ENCODE measurements at regions not wholly inside any gene's neighbourhood (a gene's known extent, or its start where the extent isn't known, plus 50 kb on each side); places are given as distances from the start of the nearest gene placed in this dataset.

DNA sequence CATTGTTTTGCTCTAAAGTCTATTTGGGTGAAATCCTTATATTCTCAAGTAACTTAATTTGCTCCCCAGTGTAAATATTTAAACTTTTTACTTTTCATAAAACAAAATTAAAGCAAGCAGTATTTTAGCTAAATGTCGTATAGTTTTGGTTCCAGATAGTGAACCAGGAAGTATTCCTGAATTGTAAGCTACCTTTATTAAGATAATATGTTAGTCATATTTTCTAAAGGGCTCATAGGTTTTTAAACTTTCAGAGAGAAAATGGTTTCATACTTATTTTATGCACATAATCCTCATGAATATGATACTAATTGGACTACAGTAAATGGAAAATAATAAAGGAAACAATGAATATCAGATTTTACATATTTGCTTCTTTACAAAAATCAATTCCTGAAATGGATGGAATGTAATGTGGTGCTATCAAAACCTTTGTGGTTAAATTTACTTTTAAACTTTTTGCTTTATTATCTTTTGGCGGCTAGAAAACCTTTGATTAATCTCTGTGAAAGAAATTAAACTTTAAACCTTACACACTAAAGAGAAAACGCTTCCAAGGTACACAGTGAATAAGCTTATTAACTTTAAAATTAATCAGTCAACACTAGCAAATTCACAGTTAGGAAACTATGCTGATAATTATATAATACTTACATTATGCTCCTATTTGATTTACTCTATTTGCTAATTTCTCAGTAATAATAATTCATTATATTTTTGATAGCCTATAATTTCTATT lies 76.6 kb upstream of the RHOBTB1 start:
- no peak for DNase-seq (ENCODE audit: low spot score)
- no peak for TF ChIP-seq EZH2phosphoT487 (IDR thresholded peaks at IDR 0.05; ENCODE audit: low read depth, severe bottlenecking, unreplicated experiment)
- no peak for TF ChIP-seq EZH2 (IDR thresholded peaks at IDR 0.05; ENCODE audit: borderline replicate concordance)
- TF ChIP-seq, protein P1, sequence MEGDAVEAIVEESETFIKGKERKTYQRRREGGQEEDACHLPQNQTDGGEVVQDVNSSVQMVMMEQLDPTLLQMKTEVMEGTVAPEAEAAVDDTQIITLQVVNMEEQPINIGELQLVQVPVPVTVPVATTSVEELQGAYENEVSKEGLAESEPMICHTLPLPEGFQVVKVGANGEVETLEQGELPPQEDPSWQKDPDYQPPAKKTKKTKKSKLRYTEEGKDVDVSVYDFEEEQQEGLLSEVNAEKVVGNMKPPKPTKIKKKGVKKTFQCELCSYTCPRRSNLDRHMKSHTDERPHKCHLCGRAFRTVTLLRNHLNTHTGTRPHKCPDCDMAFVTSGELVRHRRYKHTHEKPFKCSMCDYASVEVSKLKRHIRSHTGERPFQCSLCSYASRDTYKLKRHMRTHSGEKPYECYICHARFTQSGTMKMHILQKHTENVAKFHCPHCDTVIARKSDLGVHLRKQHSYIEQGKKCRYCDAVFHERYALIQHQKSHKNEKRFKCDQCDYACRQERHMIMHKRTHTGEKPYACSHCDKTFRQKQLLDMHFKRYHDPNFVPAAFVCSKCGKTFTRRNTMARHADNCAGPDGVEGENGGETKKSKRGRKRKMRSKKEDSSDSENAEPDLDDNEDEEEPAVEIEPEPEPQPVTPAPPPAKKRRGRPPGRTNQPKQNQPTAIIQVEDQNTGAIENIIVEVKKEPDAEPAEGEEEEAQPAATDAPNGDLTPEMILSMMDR (IDR thresholded peaks at IDR 0.05; ENCODE audit: poor library complexity), result no peak
- Histone ChIP-seq H3K27me3 (no peaks in the 10 kb centered on the region), H3K27ac (no peak overlapping the region), H2AFZ (no peak overlapping the region), H3K9me3 (ENCODE audit: low read depth) (no peaks in the 10 kb centered on the region), H3K4me2 (no peak overlapping the region), H4K20me1 (ENCODE audit: insufficient read depth, poor library complexity, severe bottlenecking) (no peaks in the 10 kb centered on the region), H3K79me2 (no peaks in the 10 kb centered on the region), H3K4me1 (ENCODE audit: insufficient read depth) (no peaks in the 10 kb centered on the region), H3K4me3 (no peak overlapping the region), H3K36me3 (replicated peaks; ENCODE audit: insufficient read depth, low read depth) (no peaks in the 10 kb centered on the region), H3K9me2 (replicated peaks; ENCODE audit: insufficient read depth) (no peaks in the 10 kb centered on the region)
- 85% methylated on average over 3 of the region's 3 CpGs for whole genome bisulfite sequencing (ENCODE audit: low lambda C conversion rate, missing lambda C conversion rate)

DNA sequence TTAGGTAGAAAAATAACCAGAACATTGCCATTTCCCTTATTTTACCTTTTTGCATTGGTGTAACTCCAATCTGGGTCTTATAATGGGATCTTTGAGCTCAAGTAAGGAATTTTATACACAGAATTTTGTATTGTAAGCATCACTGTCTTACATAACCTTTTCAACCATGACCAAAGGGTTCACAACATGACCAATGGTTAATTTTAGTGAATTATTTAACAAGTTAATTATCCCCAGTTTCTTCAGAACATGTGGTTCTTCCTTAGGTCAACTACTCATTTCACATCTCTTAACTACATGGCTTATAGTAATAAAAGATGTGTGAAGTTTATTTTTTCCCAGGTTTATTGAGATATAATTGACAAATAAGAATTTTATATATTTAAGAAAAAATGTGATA lies 74.2 kb upstream of the RHOBTB1 start:
- TF ChIP-seq EZH2phosphoT487 (IDR thresholded peaks at IDR 0.05; ENCODE audit: low read depth, severe bottlenecking, unreplicated experiment) (no peak), EZH2 (IDR thresholded peaks at IDR 0.05; ENCODE audit: borderline replicate concordance) (no peak)
- TF ChIP-seq, protein P1 (IDR thresholded peaks at IDR 0.05; ENCODE audit: poor library complexity), result no peak
- H3K27ac ChIP-seq, result no peak overlapping the region
- no peaks in the 10 kb centered on the region for H3K9me2 ChIP-seq (replicated peaks; ENCODE audit: insufficient read depth)
- H3K9me3 ChIP-seq (ENCODE audit: low read depth), result no peaks in the 10 kb centered on the region
- no peak for DNase-seq (ENCODE audit: low spot score)
- H3K36me3 ChIP-seq (replicated peaks; ENCODE audit: insufficient read depth, low read depth), result no peaks in the 10 kb centered on the region
- no peak overlapping the region for H3K4me3 ChIP-seq
- H3K4me2 ChIP-seq, result no peak overlapping the region
- H3K79me2 ChIP-seq, result no peaks in the 10 kb centered on the region
- no peaks in the 10 kb centered on the region for H4K20me1 ChIP-seq (ENCODE audit: insufficient read depth, poor library complexity, severe bottlenecking)
- H3K27me3 ChIP-seq, result no peaks in the 10 kb centered on the region
- no peak overlapping the region for H2AFZ ChIP-seq
- no peaks in the 10 kb centered on the region for H3K4me1 ChIP-seq (ENCODE audit: insufficient read depth)

DNA sequence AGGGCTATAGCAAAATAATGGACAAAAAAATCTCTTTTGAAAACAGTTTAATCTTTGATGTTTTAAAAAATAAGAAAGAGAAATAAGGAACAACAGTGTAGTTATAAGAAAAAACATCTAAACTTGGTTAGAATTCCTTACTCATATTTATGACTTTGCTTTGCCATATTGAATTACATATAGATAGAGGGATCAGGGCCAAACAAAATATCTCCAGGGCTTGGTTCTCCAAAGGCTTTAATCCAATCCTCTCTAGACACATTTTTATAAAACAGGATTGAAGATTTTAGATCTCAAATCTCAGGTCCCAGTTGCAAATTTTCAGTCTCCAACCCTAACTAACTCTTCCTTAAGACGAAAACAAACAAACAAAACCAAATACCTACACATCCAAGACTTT lies 72.6 kb upstream of the RHOBTB1 start:
- no peaks in the 10 kb centered on the region for H3K36me3 ChIP-seq (replicated peaks; ENCODE audit: insufficient read depth, low read depth)
- WGBS (ENCODE audit: low lambda C conversion rate, missing lambda C conversion rate), result 96% methylated on average over 1 of the region's 1 CpG
- H3K9me2 ChIP-seq (replicated peaks; ENCODE audit: insufficient read depth), result no peaks in the 10 kb centered on the region
- H4K20me1 ChIP-seq (ENCODE audit: insufficient read depth, poor library complexity, severe bottlenecking), result no peaks in the 10 kb centered on the region
- TF ChIP-seq EZH2phosphoT487 (IDR thresholded peaks at IDR 0.05; ENCODE audit: low read depth, severe bottlenecking, unreplicated experiment), result no peak
- no peak for TF ChIP-seq EZH2 (IDR thresholded peaks at IDR 0.05; ENCODE audit: borderline replicate concordance)
- TF ChIP-seq, protein P1 (IDR thresholded peaks at IDR 0.05; ENCODE audit: poor library complexity), result no peak
- H3K27ac ChIP-seq, result no peak overlapping the region
- no peaks in the 10 kb centered on the region for H3K9me3 ChIP-seq (ENCODE audit: low read depth)
- H2AFZ ChIP-seq, result no peak overlapping the region
- no peak overlapping the region for H3K4me2 ChIP-seq
- H3K79me2 ChIP-seq, result no peaks in the 10 kb centered on the region
- H3K4me1 ChIP-seq (ENCODE audit: insufficient read depth), result peaks cover 2% of the 10 kb centered on the region
- no peak for DNase-seq (ENCODE audit: low spot score)
- H3K27me3 ChIP-seq, result no peaks in the 10 kb centered on the region
- H3K4me3 ChIP-seq, result no peak overlapping the region
